Right kidney (tissue), 1 donor: ENCODE measurements at regions not wholly inside any gene's neighbourhood (a gene's known extent, or its start where the extent isn't known, plus 50 kb on each side); places are given as distances from the start of the nearest gene placed in this dataset.
"Not testable (repeated sequence)": the region's sequence is repeated elsewhere in the genome, so short reads cannot be mapped to it uniquely, and the experiment has no call there.

Experiments
- DNase-seq: peaks from one replicate; pipeline ENCODE4 v3.0.0-alpha.2; 2016

DNA sequence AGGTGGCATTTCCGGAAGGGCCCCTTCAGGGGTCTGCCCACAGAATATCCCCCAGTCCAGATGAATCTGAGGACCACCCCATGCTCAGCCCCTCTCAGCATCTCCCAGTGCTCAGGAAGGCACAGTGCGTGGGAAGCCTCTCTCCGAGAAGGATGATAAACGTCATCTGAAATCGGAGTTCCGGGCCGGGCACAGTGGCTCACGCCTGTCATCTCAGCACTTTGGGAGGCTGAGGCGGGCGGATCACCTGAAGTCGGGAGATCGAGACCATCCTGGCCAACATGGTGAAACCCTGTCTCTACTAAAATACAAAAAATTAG is 74.5 kb upstream of the PPP1R26 start:
- not testable (repeated sequence) for DNase-seq

GRCh38 chr9:135408476-135409254 is 70.9 kb upstream of the PPP1R26 start:
- DNase-seq, result no peak

DNA sequence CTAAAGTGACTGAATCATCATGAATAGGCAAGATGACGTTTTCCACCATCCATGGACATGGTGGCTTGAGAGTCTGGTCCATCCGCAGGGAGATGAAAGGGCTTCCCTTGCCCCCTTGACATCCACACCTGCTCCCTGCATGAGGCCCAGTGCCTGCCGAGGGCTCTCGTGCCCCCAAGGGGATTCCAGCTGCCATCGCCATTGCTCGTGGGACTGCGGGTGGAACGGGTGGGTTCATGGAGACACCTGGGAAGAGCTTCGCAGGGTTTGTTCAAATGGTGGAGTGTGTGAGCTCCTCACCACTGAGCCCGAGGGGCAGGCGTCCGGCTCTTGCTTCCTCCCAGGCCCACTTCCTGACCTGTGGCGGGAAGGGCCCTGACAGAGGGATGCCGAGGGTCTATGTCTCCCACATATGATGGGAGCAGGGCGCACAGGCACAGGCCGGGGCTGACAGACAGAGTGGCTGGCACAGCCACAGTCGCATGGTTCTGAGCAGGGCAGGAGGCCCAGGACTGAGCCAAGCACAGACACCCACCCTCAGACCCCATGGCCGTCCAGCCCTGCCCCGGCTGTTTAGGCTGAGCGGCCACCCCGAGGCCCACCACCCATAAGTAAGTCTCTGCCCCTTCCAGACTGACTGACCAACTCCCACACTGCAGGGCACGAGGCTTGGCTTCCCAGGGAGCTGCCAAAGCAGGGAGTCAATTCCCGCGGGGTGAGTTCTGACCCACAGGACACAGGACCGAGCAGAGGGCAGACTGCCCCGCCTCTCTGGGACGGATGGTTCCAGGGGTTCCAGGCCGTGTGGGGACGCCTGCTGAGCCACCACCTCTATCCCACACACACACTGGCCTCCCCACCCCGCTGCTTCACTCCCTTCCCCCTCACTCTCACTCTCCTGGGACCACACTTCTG is 70.0 kb upstream of the PPP1R26 start:
- DNase-seq, result no peak

GRCh38 chr9:135410421-135410820 is 69.2 kb upstream of the PPP1R26 start:
- no peak for DNase-seq

DNA sequence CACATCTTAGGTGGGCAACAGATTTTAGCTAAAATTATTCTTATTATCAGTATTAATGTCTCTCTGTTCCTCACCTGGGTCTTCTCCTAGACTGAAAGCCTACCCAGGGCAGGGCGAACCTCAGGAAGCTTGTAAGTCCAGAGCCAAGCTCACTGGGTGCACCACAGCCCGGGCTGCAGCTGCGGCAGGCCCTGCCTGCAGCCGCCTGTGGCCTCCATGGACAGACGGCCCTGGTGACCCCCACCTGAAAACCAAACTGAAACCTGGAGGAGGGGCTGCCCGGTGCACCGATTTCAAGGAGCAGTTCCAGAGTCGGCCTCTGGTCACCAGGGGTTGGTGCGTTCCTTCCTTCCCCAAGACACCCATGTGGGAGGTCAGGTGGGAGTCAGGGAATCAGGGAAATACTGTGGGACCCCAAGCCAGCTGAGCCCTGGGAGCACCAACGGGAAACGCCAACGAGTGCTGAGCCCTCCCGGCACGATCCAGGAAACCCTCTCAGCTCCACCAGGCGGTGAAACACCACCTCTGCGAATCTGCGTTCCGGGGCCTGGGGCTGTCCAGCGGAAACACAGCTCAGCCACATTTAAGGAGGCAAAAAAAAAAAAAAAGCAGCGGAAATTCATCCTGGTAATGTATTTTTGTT is 68.6 kb upstream of the PPP1R26 start:
- no peak for DNase-seq

DNA sequence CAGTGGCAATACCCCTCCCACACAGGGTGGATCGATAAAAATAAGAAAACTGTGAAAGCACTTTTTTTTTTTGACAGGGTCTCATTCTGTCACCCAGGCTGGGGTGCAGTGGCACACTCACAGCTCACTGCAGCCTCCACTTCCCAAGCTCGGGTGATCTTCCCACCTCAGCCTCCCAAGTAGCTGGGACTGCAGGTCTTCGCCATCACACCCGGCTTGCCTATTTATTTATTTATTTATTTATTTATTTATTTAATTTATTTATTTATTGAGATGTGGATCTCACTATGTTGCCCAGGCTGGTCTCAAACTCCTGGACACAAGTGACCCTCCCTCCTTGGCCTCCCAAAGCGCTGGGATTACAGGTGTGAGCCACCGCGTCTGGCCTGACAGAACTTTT is 68.0 kb upstream of the PPP1R26 start:
- not testable (repeated sequence) for DNase-seq

DNA sequence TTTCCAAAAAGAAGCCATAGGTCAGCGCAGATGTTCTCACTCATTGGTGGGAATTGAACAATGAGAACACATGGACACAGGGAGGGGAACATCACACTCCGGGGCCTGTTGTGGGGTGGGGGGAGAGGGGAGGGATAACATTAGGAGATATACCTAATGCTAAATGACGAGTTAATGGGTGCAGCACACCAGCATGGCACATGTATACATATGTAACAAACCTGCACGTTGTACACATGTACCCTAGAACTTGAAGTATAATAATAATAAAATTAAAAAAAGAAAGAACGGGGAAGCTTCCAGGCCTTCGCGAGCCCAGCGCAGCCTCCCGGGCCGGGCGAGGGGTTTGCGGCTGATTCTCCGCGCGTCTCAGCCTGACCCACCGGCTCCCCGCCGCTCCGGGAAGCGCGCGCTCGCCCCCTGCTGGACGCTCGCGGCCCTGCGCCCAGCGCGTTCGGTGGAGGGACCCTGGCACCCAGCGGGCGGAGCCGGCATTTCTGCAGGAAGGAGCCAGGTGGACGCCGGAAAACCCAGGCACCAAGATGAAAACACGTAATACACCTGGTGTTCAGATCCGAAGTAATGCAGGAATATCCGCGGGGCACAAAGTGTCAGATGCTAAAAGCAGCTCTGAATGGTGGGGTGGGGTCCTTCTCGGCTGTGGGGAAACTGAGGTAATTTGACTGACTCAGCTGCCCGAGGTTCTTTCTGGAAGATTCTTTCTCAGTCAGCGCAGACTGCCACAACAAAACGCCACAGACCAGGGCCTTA is 67.1 kb upstream of the PPP1R26 start:
- DNase-seq, result peak; percentile 78

GRCh38 chr9:135413086-135413375 is 66.6 kb upstream of the PPP1R26 start:
- DNase-seq, result no peak

- DNase-seq, result no peak
Observed at GRCh38 chr9:135413461-135413860, 66.1 kb upstream of the PPP1R26 start.

DNA sequence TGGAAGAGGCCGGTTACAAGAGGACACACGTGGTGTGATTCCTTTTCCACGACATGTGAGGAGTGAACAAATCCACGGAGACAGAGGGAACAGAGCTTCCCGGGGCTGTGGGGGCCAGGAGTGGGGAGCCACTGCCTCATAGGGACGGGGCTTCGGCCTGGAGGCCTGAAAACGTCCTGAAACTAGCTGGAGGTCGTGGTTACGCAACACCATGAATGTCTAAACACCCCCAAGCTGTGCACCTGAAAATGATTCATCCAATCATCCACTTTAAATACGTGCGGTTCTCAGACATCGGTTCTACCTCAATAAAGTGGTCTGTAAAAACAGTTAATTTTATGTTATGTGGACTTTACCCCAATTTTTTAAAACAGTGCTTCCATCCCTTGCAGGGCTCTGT is 65.3 kb upstream of the PPP1R26 start:
- DNase-seq, result no peak

- no peak for DNase-seq
Observed at GRCh38 chr9:135415586-135415985, 64.0 kb upstream of the PPP1R26 start.

GRCh38 chr9:135416664-135417290 is 62.8 kb upstream of the PPP1R26 start:
- DNase-seq, result no peak

DNA sequence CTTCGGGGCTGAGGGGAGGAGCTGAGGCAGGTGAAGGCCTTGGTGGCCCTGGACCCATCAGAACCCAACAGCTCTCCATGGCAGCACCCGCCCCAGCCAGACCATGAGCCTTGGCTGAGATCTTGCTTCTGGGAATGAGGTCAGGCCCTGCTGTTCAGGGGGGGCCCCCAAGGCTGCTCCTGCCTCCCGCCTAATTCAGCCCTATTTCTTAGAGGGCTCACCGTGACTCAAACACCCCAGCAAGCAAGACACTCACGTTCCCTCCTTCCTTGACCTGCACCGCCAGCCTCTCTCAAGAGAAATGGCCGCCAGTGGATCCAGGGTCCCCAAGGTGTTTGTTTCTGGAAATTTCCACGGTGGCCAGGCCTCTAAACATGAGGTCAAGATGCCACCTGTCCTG is 61.4 kb upstream of the PPP1R26 start:
- no peak for DNase-seq

DNA sequence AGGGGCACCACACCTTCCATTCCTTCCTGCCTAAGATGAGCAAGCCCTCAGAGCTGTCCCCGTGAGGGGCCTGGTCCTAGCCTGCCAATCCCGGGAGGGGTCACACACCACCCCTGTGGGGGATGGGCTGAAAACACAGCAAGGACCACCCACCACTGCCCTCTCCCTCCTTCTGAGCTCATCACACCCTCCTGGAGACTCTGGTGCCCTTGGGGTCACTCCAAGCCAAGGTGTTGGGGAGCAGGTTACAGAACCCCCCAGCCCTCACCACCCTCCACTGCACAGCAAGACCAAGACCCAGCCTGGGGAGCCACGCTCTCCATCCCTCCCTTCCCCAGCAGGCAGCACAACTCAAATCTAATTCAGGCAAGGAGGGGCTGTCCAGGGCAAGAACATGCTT is 60.5 kb upstream of the PPP1R26 start:
- no peak for DNase-seq

DNA sequence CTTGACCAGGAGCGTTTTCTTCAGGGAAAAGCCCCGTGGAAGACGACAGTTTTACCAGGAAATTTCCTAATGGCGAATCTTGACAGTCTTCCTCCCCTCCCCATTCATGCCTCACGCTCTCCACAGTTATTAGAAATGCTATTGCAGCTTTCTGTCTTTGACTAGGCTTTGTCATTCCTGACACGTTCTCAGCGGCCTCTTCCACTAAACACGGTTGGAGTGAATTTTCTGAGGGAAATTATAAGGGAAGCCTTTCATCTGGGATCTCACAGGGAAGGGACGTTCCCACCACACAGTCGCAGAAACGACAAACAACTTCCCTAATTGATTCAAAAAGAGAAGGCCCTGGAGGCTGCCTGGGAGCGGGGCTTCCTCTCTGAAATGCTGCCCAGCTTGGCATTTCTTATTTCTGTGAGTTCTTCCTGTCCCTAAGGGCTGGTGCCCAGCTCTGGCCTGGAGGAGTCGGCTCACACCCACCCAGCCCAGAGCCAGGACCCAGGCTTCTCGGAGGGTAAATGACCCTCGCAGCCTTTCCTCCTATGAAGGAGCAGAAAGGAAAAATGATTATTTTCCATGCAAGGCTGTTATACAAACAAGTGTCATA is 57.1 kb upstream of the PPP1R26 start:
- no peak for DNase-seq

DNA sequence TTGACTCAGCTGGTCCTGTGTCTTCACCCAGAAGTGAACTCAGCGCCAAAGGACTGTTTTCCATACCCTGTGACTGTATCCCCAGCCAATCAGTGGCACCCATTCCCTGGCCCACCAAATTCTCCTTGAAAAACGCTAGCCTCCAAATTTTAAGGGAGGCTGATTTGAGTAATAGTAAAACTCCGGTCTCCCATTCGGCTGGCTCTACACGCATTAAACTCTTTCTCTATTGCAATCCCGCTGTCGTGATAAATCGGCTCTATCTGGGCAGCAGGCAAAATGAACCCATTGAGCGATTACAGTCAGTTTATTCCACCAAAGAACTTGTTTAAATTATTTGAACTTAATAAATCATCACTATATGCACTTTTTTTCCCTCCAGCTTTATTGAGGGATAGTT is 55.9 kb upstream of the PPP1R26 start:
- DNase-seq, result no peak
